SK-N-DZ (cell line): ENCODE measurements at regions not wholly inside any gene's neighbourhood (a gene's known extent, or its start where the extent isn't known, plus 50 kb on each side); places are given as distances from the start of the nearest gene placed in this dataset.
A peak's percentile ranks its signal among the peaks of the same experiment; 100 is the strongest.

Experiments
- DNase-seq: peaks from one replicate; pipeline ENCODE4 v3.0.0-alpha.2; 2015; ENCODE audit warnings: low spot score

DNA sequence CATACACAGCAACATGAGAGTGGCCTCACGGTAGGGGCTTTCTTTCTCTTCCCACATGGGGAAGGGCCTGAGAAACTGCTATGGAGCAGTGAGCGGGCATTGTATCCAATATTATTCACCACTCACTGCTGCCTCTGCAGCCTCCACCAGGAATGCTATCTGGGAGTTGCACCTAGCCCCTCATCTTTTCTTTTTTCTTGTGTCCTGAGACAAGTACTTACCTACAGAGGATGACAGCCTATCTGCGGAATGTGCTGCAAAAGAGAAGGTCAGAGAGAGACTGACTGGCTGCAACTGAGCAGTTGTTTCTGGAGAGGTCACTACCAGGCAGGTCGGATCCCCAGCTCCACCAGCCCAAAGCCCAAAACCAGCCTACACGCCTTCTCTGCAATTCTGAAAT is 52.1 kb upstream of the HTATIP2 start:
- no peak for DNase-seq

DNA sequence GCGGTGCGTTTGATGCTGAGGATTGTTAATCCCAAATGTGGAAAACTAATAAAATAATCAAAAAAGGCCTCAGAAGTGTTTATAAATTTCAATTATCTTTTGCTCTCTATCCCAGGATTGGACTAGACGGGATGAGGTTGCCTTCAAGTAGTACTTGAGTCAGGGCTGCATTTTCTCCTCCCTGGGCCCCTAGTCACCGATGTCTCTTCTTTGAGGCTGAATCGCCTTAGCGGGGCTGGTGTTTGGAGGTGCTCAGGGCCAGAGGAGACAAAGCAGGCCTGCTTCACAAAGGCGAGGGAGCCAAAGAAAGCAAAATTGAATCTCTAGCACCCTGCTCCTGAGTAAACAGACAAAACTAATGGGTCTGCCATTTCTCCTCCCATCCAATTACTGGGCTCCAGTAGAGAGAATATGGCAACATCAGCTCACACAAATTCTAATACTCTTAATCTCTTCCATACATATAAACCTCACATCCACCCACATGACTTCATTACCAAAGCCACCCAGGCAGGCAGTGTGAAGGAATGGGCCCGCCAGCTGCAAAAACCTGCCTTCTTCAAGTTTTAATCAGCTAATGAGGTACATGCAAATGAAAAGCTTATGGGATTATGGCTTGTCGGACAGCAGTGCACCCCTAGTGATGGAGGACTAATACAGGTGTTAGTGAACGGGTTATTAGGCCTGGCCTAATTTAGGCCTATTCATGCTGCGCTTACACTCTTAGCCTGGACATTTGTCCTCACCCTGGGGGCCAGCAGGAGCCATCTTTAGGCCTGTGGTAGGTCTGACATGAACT is 52.7 kb upstream of the HTATIP2 start:
- DNase-seq, result no peak

DNA sequence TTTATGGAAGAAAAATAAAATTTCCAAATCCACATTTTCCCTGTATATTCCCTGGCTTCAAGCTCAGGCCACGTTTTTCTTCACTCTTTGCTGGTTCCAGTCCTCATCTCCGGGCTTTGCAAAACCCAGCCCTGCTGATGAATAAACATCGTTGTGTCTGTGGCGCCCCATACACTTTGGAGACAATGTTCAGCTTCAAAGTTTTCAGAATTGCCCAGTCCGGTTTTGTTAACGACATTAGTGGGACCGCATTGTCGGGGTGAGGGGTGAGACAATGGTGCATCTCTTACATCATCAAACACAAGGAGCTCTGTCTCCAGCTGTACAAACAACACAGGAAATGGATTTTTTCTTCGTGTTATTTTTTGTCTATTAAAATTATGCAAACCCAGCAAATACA is 53.4 kb upstream of the HTATIP2 start:
- DNase-seq, result no peak

DNA sequence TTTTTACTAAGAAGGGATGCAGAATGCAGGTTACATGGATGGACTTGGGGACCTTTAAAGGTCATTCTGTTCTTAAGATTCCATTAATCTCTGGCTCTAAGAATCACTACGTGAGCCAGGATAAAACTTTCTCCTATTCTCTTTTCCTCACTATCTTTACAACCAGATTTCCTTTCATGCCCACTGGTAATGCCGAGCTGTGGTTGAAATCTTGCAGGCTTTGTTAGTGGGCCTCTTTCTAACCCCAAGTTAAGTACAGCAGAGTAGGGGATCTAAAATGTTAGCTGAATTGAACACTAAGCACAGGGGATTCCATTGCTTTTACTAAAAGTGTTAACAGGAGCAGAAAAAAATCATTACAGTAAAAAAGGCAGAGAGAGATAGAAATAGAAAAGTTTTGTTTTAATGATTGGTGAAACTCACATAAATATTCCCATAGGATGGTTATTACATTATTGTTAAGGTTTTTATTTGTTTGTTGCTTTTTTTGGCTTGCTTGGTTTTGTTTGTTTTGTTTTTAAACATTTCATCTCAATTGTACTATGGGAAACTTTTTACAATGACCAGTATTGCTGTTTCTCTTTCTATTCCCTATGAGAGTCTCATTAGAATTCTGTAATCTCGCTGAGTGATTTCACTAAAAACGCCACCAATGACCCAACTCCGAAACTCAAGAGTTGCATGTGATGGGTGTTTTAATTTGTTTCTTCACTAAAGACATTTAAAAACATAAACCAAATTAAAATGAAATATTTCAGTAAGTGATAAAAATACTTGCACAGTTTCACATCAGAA is 54.1 kb upstream of the HTATIP2 start:
- DNase-seq, result no peak

DNA sequence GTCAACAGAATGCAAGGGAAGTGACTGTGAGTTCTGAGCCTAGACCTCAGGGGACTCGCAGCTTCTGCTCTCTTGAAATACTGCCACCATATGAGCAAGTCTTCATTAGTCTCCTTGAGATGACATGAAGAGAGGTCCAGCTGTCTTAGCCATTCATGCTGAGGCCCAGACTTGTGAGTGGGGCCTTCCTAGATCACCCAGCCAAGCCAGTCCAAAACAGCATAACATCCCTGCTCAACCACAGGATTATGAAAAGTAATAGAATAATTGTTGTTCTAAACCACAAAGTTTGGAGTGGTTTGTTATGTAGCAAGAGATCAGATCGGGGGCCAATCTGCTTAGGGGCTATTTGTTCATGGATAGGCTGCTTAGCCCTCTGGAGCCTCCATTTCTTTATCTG is 54.9 kb upstream of the HTATIP2 start:
- no peak for DNase-seq

DNA sequence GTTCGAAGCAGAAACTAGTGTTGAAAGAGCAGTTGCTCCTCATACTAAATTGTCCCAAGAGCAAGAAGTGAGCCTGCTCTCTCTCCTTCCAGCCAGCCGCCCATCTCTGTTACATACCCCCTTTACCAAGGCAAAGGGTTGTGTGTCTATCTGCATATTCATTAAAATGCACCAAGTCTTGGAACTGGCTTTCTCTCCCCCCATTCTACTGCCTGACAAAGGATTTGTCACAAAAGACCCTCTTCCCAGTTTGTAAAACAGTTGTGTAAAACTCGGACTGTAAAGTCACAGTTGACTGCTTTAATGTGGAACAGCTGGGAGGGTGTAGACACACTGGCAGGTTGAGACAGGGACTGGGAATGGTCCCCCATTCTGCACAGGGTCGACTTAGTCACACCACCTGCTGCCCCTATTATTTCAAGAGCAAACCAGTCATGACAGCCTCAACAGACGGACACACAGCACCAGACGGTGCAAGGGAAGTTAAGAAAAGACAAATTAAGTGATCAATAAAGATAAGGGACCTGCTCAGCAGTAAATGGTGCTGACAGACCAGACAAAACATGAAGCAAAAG is 60.0 kb upstream of the HTATIP2 start:
- DNase-seq, result peak; percentile 35

DNA sequence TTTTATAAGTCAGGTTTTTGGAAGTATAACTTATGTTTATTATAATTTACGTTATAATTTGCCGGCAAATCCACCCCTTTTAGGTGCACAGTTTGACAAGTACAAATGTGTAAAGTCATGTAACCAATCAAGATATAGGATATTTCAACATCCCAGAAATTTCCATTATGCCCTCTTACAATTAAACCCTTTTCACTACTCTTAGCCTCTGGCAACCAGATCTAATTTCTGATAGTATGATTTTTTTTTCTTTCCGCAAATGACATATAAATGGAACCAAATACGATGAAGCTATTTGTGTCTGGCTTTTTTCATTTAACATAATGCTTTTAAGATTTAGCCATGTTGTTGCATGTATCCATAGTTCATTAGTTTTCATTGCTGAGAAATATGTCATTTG is 69.5 kb upstream of the HTATIP2 start:
- DNase-seq, result no peak

DNA sequence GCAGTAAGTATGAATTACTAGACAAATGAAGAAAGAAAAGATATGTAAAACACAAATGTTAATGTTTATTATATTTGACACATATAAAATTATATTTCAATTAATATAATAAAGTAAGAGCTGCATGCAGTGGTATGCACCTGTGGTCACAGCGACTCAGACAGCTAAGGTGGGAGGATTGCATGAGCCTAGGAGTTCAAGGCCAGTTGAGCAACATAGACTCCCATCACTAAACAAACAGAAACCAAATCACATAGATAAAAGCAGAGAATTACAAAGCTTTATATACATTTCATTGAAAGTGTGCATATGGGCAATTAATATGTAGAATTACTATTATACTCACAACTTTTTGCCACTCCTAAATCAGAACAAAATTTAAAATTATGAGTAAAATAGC is 70.0 kb upstream of the HTATIP2 start:
- DNase-seq, result no peak

DNA sequence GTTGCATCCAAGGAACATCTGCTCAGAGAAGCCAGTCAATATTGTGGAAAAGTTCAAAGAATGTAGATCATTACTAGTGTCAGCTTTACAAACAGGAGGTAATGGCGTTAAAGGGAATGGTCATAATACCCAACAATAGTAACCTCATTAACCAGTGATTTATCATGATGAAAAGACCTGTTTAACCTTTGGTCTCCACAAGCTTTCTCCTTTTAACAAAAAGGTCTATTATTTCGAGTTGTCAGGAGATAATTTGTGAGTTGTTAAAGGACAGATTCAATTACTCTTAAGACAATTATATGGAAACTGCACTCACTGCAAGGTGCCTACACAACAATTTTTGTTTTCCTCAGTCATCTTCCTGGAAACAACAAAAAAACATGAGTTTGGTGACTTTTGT is 73.8 kb upstream of the HTATIP2 start:
- DNase-seq, result no peak

DNA sequence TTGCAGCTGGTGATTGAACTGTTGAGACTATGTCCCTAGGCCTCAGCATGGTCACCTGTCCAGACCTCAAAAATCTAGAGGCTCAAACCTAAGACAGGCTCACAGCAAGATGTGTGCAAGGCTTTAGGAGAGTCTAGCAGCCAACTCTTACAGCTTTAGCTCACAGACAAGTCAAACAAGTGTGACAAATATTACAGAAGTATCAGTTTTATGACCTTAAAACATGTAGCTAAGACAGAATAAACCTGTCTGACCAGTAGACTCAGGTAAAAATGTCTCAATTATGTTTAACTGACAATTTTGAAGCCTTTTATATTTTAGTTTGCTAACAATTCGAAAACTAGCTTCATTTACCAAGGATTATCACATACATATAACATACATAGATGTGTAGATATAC is 80.0 kb upstream of the HTATIP2 start:
- DNase-seq, result no peak

DNA sequence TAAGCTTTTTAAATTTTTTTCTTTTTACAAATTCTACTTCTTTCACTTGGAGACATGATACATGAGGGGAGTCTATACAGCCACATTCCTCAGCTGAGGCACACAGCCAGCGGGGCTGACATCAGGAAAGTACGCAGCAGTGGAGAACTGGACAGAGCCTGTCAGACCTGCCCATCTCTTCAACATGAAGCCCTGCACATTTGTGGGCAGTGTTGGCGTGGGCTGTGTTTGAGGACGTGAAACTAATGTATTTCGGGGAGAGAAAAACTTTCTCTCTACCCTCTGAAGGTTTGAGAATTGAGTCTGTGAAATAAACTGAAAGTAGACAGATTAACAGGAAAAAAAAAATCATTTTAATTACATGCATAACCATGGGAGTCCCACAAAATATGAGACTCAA is 84.8 kb upstream of the HTATIP2 start:
- no peak for DNase-seq

DNA sequence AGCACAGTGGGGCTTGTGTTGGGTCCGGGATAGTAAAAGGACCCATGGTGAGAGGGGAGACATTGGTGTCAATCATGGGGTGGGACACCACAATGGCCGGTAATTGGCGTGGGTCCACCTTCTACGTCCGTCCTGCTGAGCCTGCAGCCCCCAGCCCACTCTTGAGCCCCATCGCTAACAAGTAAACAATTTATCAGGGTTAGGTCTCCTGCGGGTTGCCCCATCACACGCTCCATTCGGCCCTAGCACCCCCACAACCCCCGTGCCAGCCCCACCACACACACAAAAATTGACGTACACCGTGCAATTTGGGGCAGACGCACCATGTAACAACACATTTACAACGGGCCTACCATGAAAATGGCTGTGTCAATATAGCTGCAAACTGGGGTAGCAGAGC is 86.5 kb upstream of the HTATIP2 start:
- DNase-seq, result no peak

DNA sequence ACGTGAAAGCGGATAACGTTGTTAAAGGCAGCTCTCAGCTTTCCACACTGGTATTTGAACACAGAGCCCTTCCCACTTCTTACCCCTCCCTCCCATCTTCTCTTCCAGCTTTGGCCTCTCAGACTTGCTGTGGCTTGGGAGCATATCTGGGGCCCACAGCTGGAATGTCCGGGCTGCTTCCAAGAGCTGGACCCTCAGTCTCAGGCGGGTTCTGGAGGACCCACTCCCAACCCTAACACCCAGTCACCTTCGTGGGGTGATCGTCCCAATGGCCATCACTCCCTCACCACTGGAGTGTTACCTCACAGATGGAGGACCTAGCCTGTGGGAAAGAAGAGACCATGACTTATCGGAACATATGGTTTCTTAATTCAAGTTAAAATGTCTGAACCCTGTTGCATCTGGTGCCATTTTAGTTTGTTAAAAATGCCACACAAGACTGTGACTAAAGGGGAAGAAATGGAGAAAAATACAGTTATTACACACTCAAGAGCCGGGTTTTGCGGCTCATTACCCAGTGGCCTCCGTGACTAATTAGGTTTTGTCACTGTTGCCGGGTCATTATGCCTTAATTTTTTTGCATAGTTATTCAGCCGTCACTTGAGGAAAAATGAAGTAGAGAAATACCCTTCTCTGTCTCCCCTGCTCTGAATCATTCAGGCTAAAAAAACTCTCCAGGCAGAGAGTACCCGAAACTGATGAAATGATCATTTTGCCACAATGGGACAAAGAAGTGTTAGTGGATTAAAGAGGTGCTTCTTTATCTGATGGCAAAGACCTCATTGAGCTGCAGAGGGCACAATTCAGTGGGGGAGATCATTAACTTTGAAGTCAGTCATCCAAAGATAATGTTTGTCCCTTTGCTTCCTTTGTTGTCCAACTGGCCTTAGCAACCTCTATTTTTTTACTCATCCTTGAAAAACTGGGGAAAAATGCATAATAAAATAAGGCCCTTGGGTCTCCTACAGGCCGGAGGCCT is 87.2 kb upstream of the HTATIP2 start:
- DNase-seq, result no peak

DNA sequence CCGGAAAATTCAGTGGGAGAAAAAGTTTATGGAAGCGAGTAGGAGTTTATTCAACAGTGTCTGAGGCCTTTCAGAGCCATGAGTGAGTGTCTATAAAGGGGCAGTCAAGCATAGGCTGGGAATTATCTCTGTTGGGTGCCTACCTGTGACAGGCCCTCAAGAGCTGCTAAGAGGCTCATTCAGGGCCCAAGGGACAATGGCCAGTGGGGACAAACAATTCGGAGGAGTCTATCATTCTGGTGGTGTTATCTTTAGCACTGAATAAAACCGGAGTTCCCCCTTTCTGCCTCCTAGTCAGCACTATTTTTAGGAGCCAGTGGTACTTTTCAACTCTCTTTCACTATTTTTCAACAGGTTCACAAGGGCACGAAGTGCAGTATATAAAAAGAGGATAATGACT is 89.5 kb upstream of the HTATIP2 start:
- no peak for DNase-seq

DNA sequence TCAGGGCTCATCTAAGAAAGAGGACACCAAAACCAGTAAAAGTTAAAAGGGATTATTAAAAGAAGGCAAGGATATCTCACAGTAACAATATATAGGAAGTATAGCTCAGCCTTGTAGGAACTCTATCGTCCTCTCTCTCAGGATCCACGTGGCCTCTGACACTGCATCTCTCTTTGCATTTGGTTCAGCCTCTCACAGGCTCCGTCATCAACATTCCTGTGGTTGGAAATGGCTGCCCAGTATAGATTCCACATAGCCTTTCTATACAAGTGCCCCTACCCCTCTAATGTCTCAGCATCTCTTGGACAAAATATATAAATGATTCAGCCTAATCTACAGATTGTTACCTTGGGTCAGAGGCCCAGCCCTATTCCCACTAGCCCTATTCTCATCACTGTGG is 101.3 kb upstream of the DBX1 start:
- DNase-seq, result no peak

DNA sequence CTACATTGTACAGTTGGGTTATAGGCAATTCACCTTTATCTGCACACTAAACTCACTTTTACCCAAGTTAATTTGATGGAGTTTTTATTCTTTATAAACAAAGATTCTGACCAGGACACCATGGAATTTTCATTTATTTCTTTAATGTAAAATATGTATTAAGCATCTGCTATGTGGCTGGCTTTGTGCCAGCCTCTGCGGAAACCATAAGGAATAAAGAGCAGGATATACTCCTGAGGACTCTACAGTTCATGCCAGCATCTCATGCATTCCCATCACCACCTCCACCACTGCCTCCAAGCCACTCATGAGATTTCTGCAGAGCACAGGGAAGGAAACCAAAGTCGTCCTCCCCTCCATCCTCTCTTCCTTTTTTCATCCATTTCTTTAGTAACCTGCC is 100.0 kb upstream of the DBX1 start:
- no peak for DNase-seq

DNA sequence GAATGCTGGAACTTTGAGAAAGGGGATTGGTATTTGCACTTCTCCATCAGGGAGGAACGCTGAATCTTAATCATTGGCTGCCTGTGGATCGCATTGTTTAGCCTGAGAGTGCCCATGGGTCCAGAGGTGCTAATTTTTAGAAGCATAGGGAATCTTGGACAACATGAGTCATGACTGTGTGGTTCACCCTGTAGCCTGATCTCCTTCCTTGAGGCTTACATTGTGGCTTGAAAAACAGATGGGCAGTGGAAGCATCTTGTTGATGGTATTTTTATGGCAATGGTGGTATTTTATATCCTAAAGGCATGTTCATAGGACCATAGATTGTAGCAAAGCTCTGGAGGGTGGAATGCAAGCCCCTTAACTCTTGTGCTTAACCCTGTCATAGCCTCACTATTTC is 99.2 kb upstream of the DBX1 start:
- no peak for DNase-seq

DNA sequence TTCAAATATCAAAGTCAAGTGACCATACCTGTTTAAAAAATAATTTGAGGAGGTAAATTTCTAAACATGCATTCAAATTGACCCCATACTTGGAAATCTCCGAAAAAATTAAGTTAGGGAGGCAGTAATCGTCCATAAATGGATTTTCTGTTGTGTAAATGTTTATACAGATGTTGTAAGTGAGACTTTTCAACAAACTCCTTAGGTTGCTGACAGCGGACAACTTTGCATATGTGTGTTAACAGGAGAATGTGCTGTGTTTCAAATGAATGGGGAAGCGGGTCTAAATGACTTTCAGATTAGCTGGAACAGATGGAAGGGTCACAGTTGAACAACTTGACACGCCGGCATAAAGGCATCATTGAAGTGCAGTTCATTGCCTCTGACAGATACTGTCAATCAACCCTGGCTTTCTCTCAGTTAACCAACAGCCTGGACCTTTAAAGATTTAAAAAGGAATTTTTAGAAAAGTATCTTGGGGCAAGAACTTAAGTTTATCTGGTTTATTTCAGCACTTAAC is 98.2 kb upstream of the DBX1 start:
- DNase-seq, result no peak

DNA sequence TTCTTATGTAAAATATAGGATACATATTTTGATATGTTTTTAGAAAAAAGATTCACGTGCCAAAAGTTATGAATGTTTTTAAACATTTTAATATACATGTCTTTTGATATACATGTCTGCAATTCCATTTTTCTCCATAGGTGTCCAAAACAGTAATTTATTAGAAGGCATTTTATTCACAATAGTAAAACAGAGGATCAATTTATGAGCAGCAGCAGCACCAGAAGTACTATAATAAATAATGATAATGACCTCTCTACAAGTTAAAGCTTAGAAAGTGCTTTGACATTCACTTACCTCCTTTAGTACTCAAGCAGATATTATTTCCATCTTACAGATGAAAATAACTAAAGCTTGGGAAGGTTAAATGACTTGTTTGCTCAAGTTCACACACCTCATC is 96.7 kb upstream of the DBX1 start:
- DNase-seq, result no peak

DNA sequence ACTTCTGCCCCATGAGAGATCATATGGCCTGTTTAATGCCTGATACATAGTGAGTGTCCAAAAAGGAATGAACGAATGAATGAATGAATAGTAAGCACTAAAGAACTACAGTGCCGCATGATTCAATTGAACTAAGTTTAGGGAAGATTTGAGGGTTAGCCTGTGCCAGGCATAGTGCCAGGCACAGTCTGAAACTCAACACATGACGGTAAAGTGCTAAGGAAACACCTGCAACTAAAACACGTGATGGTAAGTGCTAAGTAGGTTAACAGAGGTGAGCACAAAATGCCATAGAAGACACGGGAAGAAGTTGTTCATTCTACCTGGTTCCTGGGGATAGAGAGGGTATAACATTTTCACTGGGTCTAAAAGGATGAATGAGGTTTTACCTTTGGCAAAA is 93.5 kb upstream of the DBX1 start:
- DNase-seq, result no peak

DNA sequence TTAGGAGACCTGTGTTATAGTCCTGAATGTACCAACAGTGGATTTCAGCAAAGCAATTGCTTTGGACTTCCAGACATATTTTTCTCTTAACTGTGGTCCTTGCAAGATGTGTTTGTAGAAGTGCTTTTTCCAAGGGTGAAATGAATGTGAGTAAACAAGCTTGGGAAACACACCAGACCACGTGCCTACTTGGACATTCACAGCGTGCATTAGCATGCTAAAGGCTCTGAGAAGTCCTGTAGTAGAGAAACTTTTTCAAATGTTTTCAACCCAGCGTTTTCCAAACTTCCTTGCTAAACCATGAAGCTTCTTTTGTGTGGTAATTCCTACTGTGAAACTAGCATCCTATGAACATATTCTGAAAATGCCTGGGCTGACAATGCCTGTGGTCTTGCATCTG is 91.2 kb upstream of the DBX1 start:
- DNase-seq, result no peak
